CD4-positive, alpha-beta T cell treated with Interleukin-12 subunit alpha and Interleukin-12 subunit beta, for 1 hour (primary cell): ENCODE measurements at regions not wholly inside any gene's neighbourhood (a gene's known extent, or its start where the extent isn't known, plus 50 kb on each side); places are given as distances from the start of the nearest gene placed in this dataset.
"Not testable (repeated sequence)": the region's sequence is repeated elsewhere in the genome, so short reads cannot be mapped to it uniquely, and the experiment has no call there.

Experiments used
- DNase-seq: peaks from one replicate; pipeline ENCODE4 v3.0.0-alpha.2; 2020

GRCh38 chr14:105883066-105884005 is 357.0 kb downstream of the TMEM121 start:
- DNase-seq, result no peak

- not testable (repeated sequence) for DNase-seq
Observed at GRCh38 chr14:105884192-105884807, 357.9 kb downstream of the TMEM121 start.

- DNase-seq, result no peak
Observed at GRCh38 chr14:105884808-105885281, 358.5 kb downstream of the TMEM121 start.

- no peak for DNase-seq
Observed at GRCh38 chr14:105885561-105886320, 359.4 kb downstream of the TMEM121 start.

- DNase-seq, result not testable (repeated sequence)
Observed at GRCh38 chr14:105886791-105887191, 360.4 kb downstream of the TMEM121 start.

- no peak for DNase-seq
Observed at GRCh38 chr14:105887692-105888091, 361.3 kb downstream of the TMEM121 start.

GRCh38 chr14:105888151-105888550 is 361.8 kb downstream of the TMEM121 start:
- DNase-seq, result no peak

GRCh38 chr14:105888784-105889665 is 362.6 kb downstream of the TMEM121 start:
- DNase-seq, result no peak

GRCh38 chr14:105889666-105890473 is 363.5 kb downstream of the TMEM121 start:
- DNase-seq, result no peak

- DNase-seq, result no peak
Observed at GRCh38 chr14:105890474-105891220, 364.3 kb downstream of the TMEM121 start.

GRCh38 chr14:105891221-105891602 is 364.8 kb downstream of the TMEM121 start:
- no peak for DNase-seq

- no peak for DNase-seq
Observed at GRCh38 chr14:105891631-105892452, 365.5 kb downstream of the TMEM121 start.

- DNase-seq, result not testable (repeated sequence)
Observed at GRCh38 chr14:105892453-105893441, 366.4 kb downstream of the TMEM121 start.

- DNase-seq, result not testable (repeated sequence)
Observed at GRCh38 chr14:105893686-105894085, 367.3 kb downstream of the TMEM121 start.

GRCh38 chr14:105894125-105894977 is 368.0 kb downstream of the TMEM121 start:
- no peak for DNase-seq

GRCh38 chr14:105894978-105895881 is 368.8 kb downstream of the TMEM121 start:
- no peak for DNase-seq
